GM23338 (cell line): ENCODE measurements at regions not wholly inside any gene's neighbourhood (a gene's known extent, or its start where the extent isn't known, plus 50 kb on each side); places are given as distances from the start of the nearest gene placed in this dataset.
A peak's percentile ranks its signal among the peaks of the same experiment; 100 is the strongest.

Experiments used
- ATAC-seq: fragments of 200-7000 bp; cut with Tn5 transposase; 3 replicates; pipeline ENCODE4 v1.9.1; 2020
- DNase-seq: peaks from one replicate; pipeline ENCODE4 v3.0.0-alpha.2; 2015; ENCODE audit warnings: low spot score
- H2AFZ ChIP-seq: fragments of 200-600 bp; sonication (generic); 2 replicates; pipeline ENCODE4 v1.8.0; 2016; ENCODE audit warnings: antibody characterized with exemption, mild to moderate bottlenecking, moderate library complexity
- H3F3A ChIP-seq: fragments of 200-600 bp; sonication (generic); replicated peaks from 2 replicates; pipeline ENCODE4 v1.8.0; 2017; ENCODE audit warnings: antibody characterized with exemption, mixed run types, low read depth
- H3K27ac ChIP-seq: fragments of 200-600 bp; sonication (generic); 2 replicates; pipeline ENCODE4 v1.6.1; 2016; ENCODE audit warnings: low read depth
- H3K27me3 ChIP-seq: fragments of 200-600 bp; sonication (generic); 2 replicates; pipeline ENCODE4 v1.8.0; 2016; ENCODE audit warnings: mild to moderate bottlenecking, mixed run types, moderate library complexity; ENCODE audit not compliant: insufficient read depth
- H3K36me3 ChIP-seq: fragments of 200-600 bp; sonication (generic); 2 replicates; pipeline ENCODE4 v1.8.0; 2016; ENCODE audit warnings: mild to moderate bottlenecking; ENCODE audit not compliant: insufficient read depth
- H3K4me1 ChIP-seq: fragments of 200-600 bp; sonication (generic); 2 replicates; pipeline ENCODE4 v1.8.0; 2016; ENCODE audit warnings: mild to moderate bottlenecking, moderate library complexity; ENCODE audit not compliant: insufficient read depth
- H3K4me2 ChIP-seq: fragments of 200-600 bp; sonication (generic); 2 replicates; pipeline ENCODE4 v1.7.1; 2017; ENCODE audit warnings: mixed run types
- H3K4me3 ChIP-seq: fragments of 200-600 bp; sonication (generic); 2 replicates; pipeline ENCODE4 v1.6.1; 2016; ENCODE audit warnings: mixed run types
- H3K79me2 ChIP-seq: fragments of 200-600 bp; sonication (generic); replicated peaks from 2 replicates; pipeline ENCODE4 v1.8.0; 2017; ENCODE audit warnings: mild to moderate bottlenecking; ENCODE audit not compliant: insufficient read depth
- H3K9me2 ChIP-seq: fragments of 200-600 bp; sonication (generic); 2 replicates; pipeline ENCODE4 v1.8.0; 2017; ENCODE audit not compliant: insufficient read depth
- H4K20me1 ChIP-seq: fragments of 200-600 bp; sonication (generic); replicated peaks from 2 replicates; pipeline ENCODE4 v1.8.0; 2017; ENCODE audit warnings: mild to moderate bottlenecking; ENCODE audit not compliant: insufficient read depth
- H3K27ac Mint-ChIP-seq: 2 replicates; pipeline ENCODE4 v1.8.0; 2020; ENCODE audit warnings: inconsistent platforms, mild to moderate bottlenecking, moderate library complexity, mixed read lengths
- H3K27me3 Mint-ChIP-seq: 3 replicates; pipeline ENCODE4 v1.8.0; 2022; ENCODE audit warnings: low read depth, mild to moderate bottlenecking, moderate library complexity, mixed read lengths, inconsistent platforms; ENCODE audit not compliant: insufficient read depth, poor library complexity
- H3K36me3 Mint-ChIP-seq: 3 replicates; pipeline ENCODE4 v1.8.0; 2021; ENCODE audit warnings: low read depth, mild to moderate bottlenecking, inconsistent platforms, moderate library complexity, mixed read lengths
- H3K4me1 Mint-ChIP-seq: 3 replicates; pipeline ENCODE4 v1.8.0; 2020; ENCODE audit warnings: mild to moderate bottlenecking, inconsistent platforms, mixed read lengths
- H3K4me3 Mint-ChIP-seq: 3 replicates; pipeline ENCODE4 v1.8.0; 2021; ENCODE audit warnings: moderate library complexity, mild to moderate bottlenecking, inconsistent platforms, mixed read lengths
- H3K9me3 Mint-ChIP-seq: 3 replicates; pipeline ENCODE4 v1.8.0; 2020; ENCODE audit warnings: moderate library complexity, mild to moderate bottlenecking, inconsistent platforms, mixed read lengths
- CREB1 ChIP-seq: fragments of 250-450 bp; sonication (Bioruptor Pico); IDR thresholded peaks from 2 replicates; pipeline ENCODE4 v1.5.0; 2020; ENCODE audit warnings: low read depth, mild to moderate bottlenecking, moderate library complexity
- CTCF ChIP-seq, 2 experiments: fragments of 200-600 bp in 1 of 2; sonication (generic) in 1 of 2; conservative IDR thresholded peaks; 2 replicates each; pipeline versions ENCODE4 v1.5.1 to v1.6.1; 2016 to 2017; ENCODE audit warnings: antibody characterized with exemption in 2 of 2, low read depth in 2 of 2, mild to moderate bottlenecking in 2 of 2, moderate library complexity in 1 of 2
- EZH2 ChIP-seq: fragments of 200-600 bp; sonication (generic); IDR thresholded peaks from one replicate; pipeline ENCODE4 v1.8.0; 2017; ENCODE audit warnings: antibody characterized with exemption, mild to moderate bottlenecking, low read depth; ENCODE audit not compliant: unreplicated experiment
- EZH2phosphoT487 ChIP-seq: fragments of 200-600 bp; sonication (generic); IDR thresholded peaks from one replicate; pipeline ENCODE4 v1.8.1; 2018; ENCODE audit warnings: antibody characterized with exemption; ENCODE audit not compliant: unreplicated experiment
- JUNB ChIP-seq: IDR thresholded peaks from one replicate; pipeline ENCODE4 v1.6.1; 2016; ENCODE audit warnings: antibody characterized with exemption; ENCODE audit not compliant: unreplicated experiment
- NANOG ChIP-seq: IDR thresholded peaks from 2 replicates; pipeline ENCODE4 v1.6.1; 2016; ENCODE audit warnings: antibody characterized with exemption, borderline replicate concordance
- POLR2AphosphoS5 ChIP-seq: IDR thresholded peaks from 2 replicates; pipeline ENCODE4 v1.6.1; 2016; ENCODE audit warnings: antibody characterized with exemption, low read depth
- REST ChIP-seq: IDR thresholded peaks from one replicate; pipeline ENCODE4 v1.6.1; 2018; ENCODE audit warnings: antibody characterized with exemption; ENCODE audit not compliant: unreplicated experiment
- STAT1 ChIP-seq: IDR thresholded peaks from one replicate; pipeline ENCODE4 v1.6.1; 2016; ENCODE audit warnings: antibody characterized with exemption; ENCODE audit not compliant: unreplicated experiment
- ZNF114 ChIP-seq: fragments of 250-450 bp; sonication (Bioruptor Pico); IDR thresholded peaks from 2 replicates; pipeline ENCODE4 v1.5.0; 2020; ENCODE audit warnings: mild to moderate bottlenecking, moderate library complexity
- ZNF331 ChIP-seq: fragments of 250-450 bp; sonication (Bioruptor Pico); IDR thresholded peaks from 2 replicates; pipeline ENCODE4 v1.5.0; 2020; ENCODE audit warnings: low read depth, mild to moderate bottlenecking, moderate library complexity
- ZNF462 ChIP-seq: fragments of 250-450 bp; sonication (Bioruptor Pico); IDR thresholded peaks from 2 replicates; pipeline ENCODE4 v1.5.0; 2020; ENCODE audit warnings: mild to moderate bottlenecking, moderate library complexity

- Mint-ChIP-seq H3K27ac (peak overlapping the region; percentile 33; the same call in 1 of the 2 replicates), H3K4me1 (peaks cover 27% of the 10 kb centered on the region), H3K27me3 (peaks cover 1% of the 10 kb centered on the region), H3K9me3 (no peaks in the 10 kb centered on the region), H3K4me3 (no peak overlapping the region), H3K36me3 (no peaks in the 10 kb centered on the region)
- Histone ChIP-seq H3K4me3 (no peak overlapping the region), H3K27me3 (no peaks in the 10 kb centered on the region), H3K27ac (no peak overlapping the region), H3K4me1 (peaks cover 13% of the 10 kb centered on the region), H3K79me2 (no peaks in the 10 kb centered on the region), H3K4me2 (peak overlapping the region; percentile 30), H3K36me3 (no peaks in the 10 kb centered on the region), H2AFZ (no peak overlapping the region), H4K20me1 (no peaks in the 10 kb centered on the region), H3K9me2 (no peaks in the 10 kb centered on the region), H3F3A (no peaks in the 10 kb centered on the region)
- ATAC-seq: peak; percentile 75
- peak; percentile 34 for DNase-seq
- TF ChIP-seq ZNF114 (CRISPR knock-in tag): no peak
- no peak for TF ChIP-seq EZH2
- 0 out of 2 replicates have a peak, but pooled peaks have one; percentile 7 for TF ChIP-seq ZNF462 (CRISPR knock-in tag)
These were observed 274.3 kb upstream of the FERMT1 start for GRCh38 chr20:6397115-6397514.

GRCh38 chr20:6395695-6396094 lies 272.9 kb upstream of the FERMT1 start:
- no peak overlapping the region; the same call in 1 of the 2 replicates for H3K27ac Mint-ChIP-seq
- DNase-seq (no peak), ATAC-seq (no peak)
- Histone ChIP-seq H3K79me2 (no peaks in the 10 kb centered on the region), H3K4me2 (no peak overlapping the region), H3K9me2 (no peaks in the 10 kb centered on the region), H3K4me1 (peaks cover 13% of the 10 kb centered on the region), H4K20me1 (no peaks in the 10 kb centered on the region), H3K27me3 (no peaks in the 10 kb centered on the region), H2AFZ (no peak overlapping the region), H3K4me3 (no peak overlapping the region), H3F3A (no peaks in the 10 kb centered on the region), H3K27ac (no peak overlapping the region), H3K36me3 (no peaks in the 10 kb centered on the region)
- H3K9me3 Mint-ChIP-seq: no peaks in the 10 kb centered on the region
- no peaks in the 10 kb centered on the region for H3K36me3 Mint-ChIP-seq
- no peak overlapping the region for H3K4me3 Mint-ChIP-seq
- peaks cover 27% of the 10 kb centered on the region for H3K4me1 Mint-ChIP-seq
- peaks cover 1% of the 10 kb centered on the region for H3K27me3 Mint-ChIP-seq
- TF ChIP-seq POLR2AphosphoS5 (no peak), EZH2phosphoT487 (no peak), STAT1 (no peak), NANOG (no peak), CTCF (conservative IDR thresholded peaks at IDR 0.05; ENCODE audit: low read depth in 2 of 2) (no peak), ZNF331 (CRISPR knock-in tag) (no peak), JUNB (no peak), CREB1 (CRISPR knock-in tag) (no peak), REST (no peak), ZNF114 (CRISPR knock-in tag) (no peak)
